ENCODE measurements at regions not wholly inside any gene's neighbourhood (a gene's known extent, or its start where the extent isn't known, plus 50 kb on each side); places are given as distances from the start of the nearest gene placed in this dataset.

DNA sequence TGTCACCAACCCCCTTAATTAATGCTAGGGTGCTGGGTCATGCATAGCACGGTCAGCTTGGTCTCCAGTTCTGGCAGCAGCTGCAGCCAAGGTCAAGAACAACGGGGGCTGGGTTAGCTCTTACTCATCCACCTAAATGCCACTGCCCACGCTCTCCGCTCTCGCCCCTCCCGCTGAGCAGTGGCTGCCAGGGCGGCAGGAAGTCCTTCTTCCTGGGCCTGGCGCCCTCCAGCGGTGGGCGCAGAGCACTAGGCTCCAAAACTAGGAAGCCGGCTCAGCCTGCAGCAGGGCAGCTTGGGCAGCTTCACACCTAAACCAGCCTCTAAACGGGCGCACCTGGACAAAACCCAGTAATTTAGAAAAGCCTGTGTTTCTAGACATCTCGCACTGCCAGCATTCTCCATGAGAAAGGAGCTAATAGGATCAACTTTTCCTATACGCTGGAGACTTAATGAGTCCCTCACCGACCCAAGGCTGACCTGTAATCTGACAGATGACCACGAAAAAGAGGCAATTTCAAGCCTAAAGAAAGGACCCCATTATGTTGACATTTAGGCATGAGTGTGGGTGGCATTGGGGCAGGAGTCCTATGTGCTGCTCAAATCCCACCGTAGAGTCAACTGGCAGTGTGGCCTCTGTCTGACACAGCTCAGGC is 78.4 kb upstream of the LRRN2 start (continued):
- TF ChIP-seq GABPA (IDR thresholded peaks at IDR 0.05; ENCODE audit: low read depth, low read length) (no peak), GABPA (CRISPR knock-in tag; IDR thresholded peaks at IDR 0.05; ENCODE audit: low read depth) (peak; percentile 62), GABPB1 (CRISPR knock-in tag; IDR thresholded peaks at IDR 0.05) (peak; percentile 84), ELF1 (CRISPR knock-in tag; IDR thresholded peaks at IDR 0.05) (peak; percentile 60), ZNF687 (CRISPR knock-in tag; IDR thresholded peaks at IDR 0.05) (peak; percentile 42; the same call in 1 of the 2 replicates), RAD21 (CRISPR knock-in tag; IDR thresholded peaks at IDR 0.05) (peak; percentile 78; the same call in 1 of the 2 replicates), PHF21A (CRISPR knock-in tag; IDR thresholded peaks at IDR 0.05) (no peak), ZNF570 (CRISPR knock-in tag; IDR thresholded peaks at IDR 0.05; ENCODE audit: borderline replicate concordance) (no peak), YY1 (IDR thresholded peaks at IDR 0.05; ENCODE audit: insufficient read depth, insufficient replicate concordance, low read depth, low read length) (peak; percentile 30), SALL2 (CRISPR knock-in tag; IDR thresholded peaks at IDR 0.05) (no peak), SALL1 (CRISPR knock-in tag; IDR thresholded peaks at IDR 0.05) (0 out of 2 replicates have a peak, but pooled peaks have one; percentile 18), ZNF766 (CRISPR knock-in tag; IDR thresholded peaks at IDR 0.05; ENCODE audit: borderline replicate concordance) (no peak), ATF7-NPFF (CRISPR knock-in tag; IDR thresholded peaks at IDR 0.05; ENCODE audit: low read depth) (no peak)
- TF ChIP-seq, protein P1, sequence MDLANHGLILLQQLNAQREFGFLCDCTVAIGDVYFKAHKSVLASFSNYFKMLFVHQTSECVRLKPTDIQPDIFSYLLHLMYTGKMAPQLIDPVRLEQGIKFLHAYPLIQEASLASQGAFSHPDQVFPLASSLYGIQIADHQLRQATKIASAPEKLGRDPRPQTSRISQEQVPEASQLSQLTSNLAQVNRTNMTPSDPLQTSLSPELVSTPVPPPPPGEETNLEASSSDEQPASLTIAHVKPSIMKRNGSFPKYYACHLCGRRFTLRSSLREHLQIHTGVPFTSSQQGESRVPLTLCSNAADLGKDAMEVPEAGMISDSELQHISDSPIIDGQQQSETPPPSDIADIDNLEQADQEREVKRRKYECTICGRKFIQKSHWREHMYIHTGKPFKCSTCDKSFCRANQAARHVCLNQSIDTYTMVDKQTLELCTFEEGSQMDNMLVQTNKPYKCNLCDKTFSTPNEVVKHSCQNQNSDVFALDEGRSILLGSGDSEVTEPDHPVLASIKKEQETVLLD (CRISPR knock-in tag; IDR thresholded peaks at IDR 0.05; ENCODE audit: low read depth), result no peak
- TF ChIP-seq, protein P2, sequence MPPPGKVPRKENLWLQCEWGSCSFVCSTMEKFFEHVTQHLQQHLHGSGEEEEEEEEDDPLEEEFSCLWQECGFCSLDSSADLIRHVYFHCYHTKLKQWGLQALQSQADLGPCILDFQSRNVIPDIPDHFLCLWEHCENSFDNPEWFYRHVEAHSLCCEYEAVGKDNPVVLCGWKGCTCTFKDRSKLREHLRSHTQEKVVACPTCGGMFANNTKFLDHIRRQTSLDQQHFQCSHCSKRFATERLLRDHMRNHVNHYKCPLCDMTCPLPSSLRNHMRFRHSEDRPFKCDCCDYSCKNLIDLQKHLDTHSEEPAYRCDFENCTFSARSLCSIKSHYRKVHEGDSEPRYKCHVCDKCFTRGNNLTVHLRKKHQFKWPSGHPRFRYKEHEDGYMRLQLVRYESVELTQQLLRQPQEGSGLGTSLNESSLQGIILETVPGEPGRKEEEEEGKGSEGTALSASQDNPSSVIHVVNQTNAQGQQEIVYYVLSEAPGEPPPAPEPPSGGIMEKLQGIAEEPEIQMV (CRISPR knock-in tag; IDR thresholded peaks at IDR 0.05; ENCODE audit: low read depth), result no peak
